ENCODE measurements at regions not wholly inside any gene's neighbourhood (a gene's known extent, or its start where the extent isn't known, plus 50 kb on each side); places are given as distances from the start of the nearest gene placed in this dataset.

DNA sequence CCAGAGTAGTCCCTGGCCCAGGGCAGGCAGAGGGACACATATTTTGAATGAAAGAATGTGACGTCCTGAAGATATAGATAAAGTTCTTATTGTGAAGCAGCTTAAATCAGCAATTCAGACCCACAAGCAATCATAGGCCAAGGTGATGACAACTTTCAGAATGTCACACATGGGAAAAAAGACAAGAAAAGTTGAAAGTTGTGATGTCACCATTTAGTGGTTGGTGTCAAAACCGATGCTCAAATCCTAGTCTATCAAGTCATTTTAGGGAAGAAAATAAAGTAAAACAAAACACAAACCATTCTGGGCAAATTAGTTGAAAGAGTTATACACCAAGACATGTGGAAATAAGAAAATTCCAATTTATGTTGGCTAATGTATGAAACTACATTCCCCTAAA, 710.8 kb downstream of the DOK5 start:
- CTCF ChIA-PET: no interaction called here
- TF ChIP-seq, protein P1, sequence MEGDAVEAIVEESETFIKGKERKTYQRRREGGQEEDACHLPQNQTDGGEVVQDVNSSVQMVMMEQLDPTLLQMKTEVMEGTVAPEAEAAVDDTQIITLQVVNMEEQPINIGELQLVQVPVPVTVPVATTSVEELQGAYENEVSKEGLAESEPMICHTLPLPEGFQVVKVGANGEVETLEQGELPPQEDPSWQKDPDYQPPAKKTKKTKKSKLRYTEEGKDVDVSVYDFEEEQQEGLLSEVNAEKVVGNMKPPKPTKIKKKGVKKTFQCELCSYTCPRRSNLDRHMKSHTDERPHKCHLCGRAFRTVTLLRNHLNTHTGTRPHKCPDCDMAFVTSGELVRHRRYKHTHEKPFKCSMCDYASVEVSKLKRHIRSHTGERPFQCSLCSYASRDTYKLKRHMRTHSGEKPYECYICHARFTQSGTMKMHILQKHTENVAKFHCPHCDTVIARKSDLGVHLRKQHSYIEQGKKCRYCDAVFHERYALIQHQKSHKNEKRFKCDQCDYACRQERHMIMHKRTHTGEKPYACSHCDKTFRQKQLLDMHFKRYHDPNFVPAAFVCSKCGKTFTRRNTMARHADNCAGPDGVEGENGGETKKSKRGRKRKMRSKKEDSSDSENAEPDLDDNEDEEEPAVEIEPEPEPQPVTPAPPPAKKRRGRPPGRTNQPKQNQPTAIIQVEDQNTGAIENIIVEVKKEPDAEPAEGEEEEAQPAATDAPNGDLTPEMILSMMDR (conservative IDR thresholded peaks at IDR 0.05; ENCODE audit: low read depth): no peak

DNA sequence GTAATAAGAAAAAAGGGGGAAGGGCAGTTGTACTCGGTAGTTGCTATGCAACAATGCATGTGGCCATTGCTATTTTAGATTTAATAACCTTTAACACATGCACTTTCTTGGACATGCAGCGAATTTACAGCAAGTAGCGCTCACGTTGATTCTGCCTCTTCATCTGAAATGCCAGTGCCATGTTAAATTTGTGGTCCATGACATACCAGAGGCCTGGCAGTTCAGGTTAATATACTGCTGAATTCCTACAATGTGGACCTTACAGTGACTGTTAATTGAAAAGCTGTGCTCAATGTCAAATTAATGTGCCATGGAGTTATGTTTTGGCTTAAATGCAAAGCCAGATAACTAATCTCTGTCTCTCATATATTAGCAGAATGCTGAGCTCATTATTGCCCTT, 699.7 kb downstream of the DOK5 start:
- TF ChIP-seq, protein P1 (conservative IDR thresholded peaks at IDR 0.05; ENCODE audit: low read depth): no peak
- no peak for DNase-seq (ENCODE audit: low spot score)
- H3K27ac ChIP-seq: no peak overlapping the region
- CTCF ChIA-PET: no interaction called here
- POLR2A ChIA-PET (ENCODE audit: low non-redundant PET): no interaction called here

More for the DNA sequence above, 710.8 kb downstream of the DOK5 start:
- DNase-seq (ENCODE audit: low spot score): no peak
- no peak overlapping the region for H3K27ac ChIP-seq
- POLR2A ChIA-PET (ENCODE audit: low non-redundant PET): no interaction called here

DNA sequence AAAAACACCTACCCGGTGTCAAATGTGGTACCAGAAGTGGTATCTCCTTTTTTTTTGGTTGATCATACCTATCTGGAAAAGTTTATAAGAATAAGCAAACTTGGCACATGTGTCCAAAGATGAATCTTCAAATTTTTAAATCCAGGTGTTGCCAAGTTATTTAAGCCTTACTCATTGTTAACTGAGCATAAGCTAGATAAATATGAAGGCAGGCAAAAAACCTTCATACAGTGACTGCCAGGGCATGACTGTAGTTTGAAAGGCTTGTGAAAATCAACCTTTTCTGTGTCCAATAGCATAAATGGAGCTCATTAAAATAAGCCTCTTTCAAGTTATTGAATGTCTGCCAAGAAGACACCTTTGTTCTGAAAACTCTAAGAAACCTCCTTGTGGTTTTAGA, 699.2 kb downstream of the DOK5 start:
- POLR2A ChIA-PET (ENCODE audit: low non-redundant PET): no interaction called here
- no peak overlapping the region for H3K27ac ChIP-seq
- DNase-seq (ENCODE audit: low spot score): no peak
- TF ChIP-seq, protein P1 (conservative IDR thresholded peaks at IDR 0.05; ENCODE audit: low read depth): no peak
- CTCF ChIA-PET: no interaction called here

DNA sequence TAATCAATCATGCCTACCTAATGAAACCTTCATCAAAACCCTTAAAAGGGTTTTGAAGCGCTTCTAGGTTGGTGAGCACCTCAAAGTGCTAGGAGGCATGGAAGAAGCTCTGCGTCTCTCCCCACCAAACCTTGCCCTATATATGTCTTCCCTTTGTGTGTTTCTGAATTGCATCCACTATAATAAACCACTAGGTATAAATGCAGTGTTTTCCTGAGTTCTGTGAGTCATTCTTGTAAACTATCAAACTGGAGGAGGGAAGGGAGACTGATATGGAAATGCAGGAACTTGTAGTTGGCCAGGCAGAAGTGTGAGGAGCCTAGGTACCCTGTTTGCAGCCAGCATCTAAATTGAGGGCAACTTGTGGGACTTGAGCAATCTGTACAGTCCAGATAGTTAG, 698.8 kb downstream of the DOK5 start:
- TF ChIP-seq, protein P1 (conservative IDR thresholded peaks at IDR 0.05; ENCODE audit: low read depth): no peak
- no peak for DNase-seq (ENCODE audit: low spot score)
- CTCF ChIA-PET: no interaction called here
- no peak overlapping the region for H3K27ac ChIP-seq
- POLR2A ChIA-PET (ENCODE audit: low non-redundant PET): no interaction called here

DNA sequence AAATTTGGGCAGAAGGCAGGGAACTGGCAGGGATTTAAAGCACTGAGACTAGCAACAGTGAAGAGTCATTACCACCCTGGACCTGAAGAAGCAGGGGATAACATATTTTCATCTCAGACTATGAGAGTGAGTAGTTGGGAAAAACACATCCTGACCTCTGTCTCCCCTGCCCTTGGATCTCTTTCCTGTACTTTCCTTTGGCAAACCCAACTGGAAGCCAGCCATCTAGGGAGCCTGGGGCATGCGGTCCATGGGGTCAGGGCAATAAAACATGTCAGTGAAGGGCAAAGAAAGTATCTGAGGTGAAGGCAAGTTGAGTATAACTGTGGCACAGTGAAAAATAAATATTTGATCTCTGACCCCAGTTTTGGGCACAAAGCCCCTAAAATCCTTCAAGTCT, 698.2 kb downstream of the DOK5 start:
- TF ChIP-seq, protein P1 (conservative IDR thresholded peaks at IDR 0.05; ENCODE audit: low read depth): no peak
- ChIA-PET POLR2A (ENCODE audit: low non-redundant PET) (no interaction called here), CTCF (no interaction called here)

DNA sequence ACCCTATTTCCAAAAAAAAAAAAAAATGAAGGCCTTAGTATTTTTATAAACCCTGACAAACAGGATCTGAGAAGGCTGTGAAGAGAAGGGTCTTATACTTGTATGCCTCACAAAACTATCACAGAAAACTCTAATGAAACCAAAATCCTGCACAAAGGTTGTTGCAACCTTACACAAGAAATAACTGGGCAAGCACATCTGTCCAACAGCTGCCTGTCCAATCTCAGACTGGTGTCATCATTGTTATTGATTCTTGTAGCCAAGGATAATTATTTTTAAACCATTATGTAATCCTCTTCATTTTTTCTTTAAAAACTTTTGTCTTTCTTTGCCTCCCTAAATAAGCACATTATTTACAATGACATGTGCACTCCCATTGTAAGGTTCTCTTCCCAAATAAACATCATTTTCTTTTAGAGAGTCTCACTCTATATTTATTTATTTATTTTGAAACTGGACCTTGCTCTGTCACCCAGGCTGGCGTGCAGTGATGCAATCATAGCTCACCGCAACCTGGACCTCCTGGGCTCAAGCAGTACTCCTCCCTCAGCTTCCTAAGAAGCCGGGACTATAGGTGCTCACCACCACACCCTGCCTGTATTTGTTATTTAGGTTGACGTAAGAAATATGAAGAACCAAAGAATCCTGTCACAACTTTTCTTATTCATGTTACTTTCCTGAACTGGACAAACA, 697.1 kb downstream of the DOK5 start:
- TF ChIP-seq, protein P1 (conservative IDR thresholded peaks at IDR 0.05; ENCODE audit: low read depth): no peak
- ChIA-PET CTCF (no interaction called here), POLR2A (ENCODE audit: low non-redundant PET) (no interaction called here)
- no peak for DNase-seq (ENCODE audit: low spot score)
- no peak overlapping the region for H3K27ac ChIP-seq

More for the DNA sequence above, 698.2 kb downstream of the DOK5 start:
- H3K27ac ChIP-seq: no peak overlapping the region
- no peak for DNase-seq (ENCODE audit: low spot score)

All from RWPE1 (cell line).